Posterior vena cava (tissue), 2 donors: ENCODE measurements at regions not wholly inside any gene's neighbourhood (a gene's known extent, or its start where the extent isn't known, plus 50 kb on each side); places are given as distances from the start of the nearest gene placed in this dataset.
A peak's percentile ranks its signal among the peaks of the same experiment; 100 is the strongest.

Source experiments
- DNase-seq: peaks from one replicate; pipeline ENCODE4 v3.0.0-alpha.2; 2020; ENCODE audit warnings: low spot score
- intact Hi-C, 2 donors: fragments of 100-400 bp; cut with DNase I; formaldehyde crosslinking; loops; one replicate each; pipeline versions ENCODE4 v1.14.1 to v1.14.2; 2022 to 2023
- donor health status: DM: yes; HTN: yes; CAD: no.
- donor health status: DM: yes; HTN: yes; CAD: no.

DNA sequence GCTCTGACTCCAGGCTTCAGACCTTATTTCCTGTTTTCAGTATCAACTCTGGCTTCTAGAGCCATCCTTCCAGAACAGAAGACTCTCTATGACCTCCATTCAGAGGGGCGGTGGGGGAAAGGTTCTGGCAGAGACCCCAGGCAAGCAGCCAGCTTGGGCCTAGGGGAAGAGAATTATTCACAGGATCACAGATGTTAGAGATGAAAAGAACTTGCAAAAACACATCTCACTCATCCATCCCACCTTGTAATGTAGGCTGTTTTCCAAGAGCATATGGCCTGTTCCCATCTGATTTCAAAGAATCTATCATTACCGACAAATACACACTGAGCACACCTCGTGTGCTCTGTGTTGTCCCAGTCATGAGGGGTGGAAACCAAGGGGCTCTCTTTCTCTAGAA, 131.9 kb downstream of the GRIN2B start:
- intact Hi-C loops, result no loop called here
- DNase-seq, result no peak

DNA sequence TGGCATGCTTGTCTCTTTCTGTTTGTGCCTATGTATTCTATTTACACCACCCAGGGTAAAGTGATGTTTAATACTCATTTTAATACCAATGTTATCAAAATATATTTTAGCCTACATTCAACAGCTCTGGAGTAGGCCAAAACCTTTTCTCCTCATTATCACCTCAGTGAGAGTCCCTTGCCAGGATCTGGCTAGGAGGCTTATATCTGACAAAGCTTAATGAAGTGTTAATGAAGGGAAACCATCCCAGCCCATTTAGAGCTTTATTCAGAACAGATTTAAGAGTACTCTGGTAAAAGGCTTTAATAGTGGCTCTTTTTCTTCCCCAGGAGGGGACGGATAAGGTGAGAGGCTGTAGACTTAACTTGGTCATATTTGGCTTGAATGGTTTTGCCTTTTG, 137.6 kb downstream of the GRIN2B start:
- no peak for DNase-seq

DNA sequence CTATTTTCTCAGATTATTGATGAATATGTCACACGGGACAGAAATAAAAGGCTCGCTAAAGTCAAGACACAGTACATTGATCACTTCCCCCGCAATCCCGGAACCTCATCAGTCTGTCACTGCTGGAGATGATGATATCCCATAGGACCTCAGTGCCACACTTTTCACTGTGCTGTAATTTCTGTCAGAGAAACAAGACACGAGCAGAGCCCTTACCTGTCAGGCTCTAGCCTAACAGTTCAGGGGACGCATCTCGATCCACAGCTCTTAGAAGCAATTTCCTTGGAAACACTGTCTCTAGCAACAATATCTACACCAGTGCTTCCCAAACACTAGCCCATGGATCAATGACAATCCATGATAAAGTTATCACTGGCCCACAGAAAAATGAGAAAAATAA, 140.0 kb downstream of the GRIN2B start:
- no peak for DNase-seq
- intact Hi-C loops, result no loop called here

More for the DNA sequence above, 137.6 kb downstream of the GRIN2B start:
- intact Hi-C loops, result no loop called here

DNA sequence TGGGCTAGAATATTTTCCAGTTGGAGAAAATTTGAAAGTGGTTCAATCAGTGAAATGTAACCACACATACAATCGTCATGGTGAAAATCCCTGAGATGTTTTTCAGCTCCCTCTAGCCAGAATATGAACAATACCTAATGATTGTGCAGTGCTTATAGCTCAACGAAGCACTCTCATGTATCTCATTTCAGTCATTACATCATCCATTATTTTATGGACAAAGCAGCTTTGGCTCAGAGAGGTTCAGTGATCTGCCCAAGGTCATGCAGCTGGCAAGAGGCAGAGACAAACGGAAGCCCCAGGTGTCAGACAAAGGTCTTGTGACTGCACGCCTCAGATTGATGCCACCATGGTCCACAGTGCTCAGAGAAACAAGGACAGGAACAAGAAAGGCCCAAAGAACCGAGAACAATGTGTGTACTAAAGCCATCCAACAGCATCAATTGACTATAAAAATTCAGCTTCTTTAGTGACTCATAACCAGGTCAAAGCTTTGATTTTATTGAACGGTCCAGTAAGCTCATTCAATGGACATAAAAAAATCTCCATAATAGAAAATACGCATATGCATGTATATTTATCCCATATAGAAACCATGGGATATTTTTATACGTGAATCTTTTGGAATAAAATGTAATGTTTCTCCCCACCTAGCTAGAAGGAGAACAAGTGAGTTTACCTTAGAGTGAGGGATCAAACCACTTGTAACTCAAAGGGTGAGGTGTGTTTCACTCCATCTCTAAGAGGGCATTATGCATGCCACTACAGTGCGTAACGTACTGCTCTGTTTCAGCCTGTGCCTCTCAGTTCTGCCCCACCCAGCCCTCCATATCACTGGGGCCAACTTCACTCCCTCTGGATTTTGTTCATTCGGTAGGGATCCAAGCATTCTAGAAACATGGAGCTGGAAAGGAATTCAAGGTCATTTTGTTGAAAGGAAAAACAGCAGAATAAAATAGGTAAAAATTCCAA, 141.8 kb downstream of the GRIN2B start:
- no peak for DNase-seq
- intact Hi-C loops, result no loop called here

DNA sequence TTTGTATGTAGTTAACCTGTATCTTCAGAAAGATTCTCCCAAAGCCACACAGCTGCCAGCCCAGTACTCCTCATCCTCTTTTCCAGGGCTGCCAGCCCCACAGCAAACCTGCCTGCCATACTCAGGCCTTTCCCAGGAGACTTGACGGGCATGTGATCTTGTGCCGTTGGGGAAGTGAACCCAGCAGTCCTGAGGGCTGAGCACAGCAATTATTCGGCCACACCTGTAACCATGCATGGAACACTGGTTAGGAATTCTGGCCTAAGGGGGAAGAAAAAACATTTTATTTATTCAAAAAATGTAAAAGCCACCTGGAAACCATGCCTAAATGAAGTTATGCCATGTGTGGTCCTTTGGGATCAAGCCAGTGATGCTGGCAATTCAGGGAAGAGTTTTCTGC, 145.3 kb downstream of the GRIN2B start:
- intact Hi-C loops, result no loop called here
- no peak for DNase-seq

GRCh38 chr12:13835652-13836051, 145.8 kb downstream of the GRIN2B start:
- no peak for DNase-seq
- intact Hi-C loops, result no loop called here

DNA sequence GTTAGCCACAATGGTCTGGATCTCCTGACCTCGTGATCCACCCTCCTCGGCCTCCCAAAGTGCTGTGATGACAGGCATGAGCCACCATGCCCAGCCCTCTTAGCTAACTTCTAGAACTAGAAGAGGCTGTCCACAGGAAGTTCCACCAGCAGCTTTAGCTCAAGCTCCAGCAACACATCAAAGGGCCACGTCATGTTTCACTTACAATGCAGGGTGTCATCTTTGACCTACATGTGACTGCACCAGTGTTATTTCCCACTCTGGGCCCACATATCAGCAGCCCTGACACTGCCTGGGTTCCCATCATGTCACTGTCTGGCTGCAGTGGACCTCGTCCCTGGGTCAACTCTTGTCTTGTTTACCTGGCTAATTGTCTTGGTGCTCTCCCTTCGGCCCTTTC, 147.2 kb downstream of the GRIN2B start:
- intact Hi-C loops, result no loop called here
- DNase-seq, result no peak

- peak; percentile 90 for DNase-seq
- intact Hi-C loops, result no loop called here
Measured at GRCh38 chr12:13817131-13817530, 164.3 kb downstream of the GRIN2B start.

- intact Hi-C loops, result no loop called here
- no peak for DNase-seq
Measured at GRCh38 chr12:13816394-13816793, 165.0 kb downstream of the GRIN2B start.

DNA sequence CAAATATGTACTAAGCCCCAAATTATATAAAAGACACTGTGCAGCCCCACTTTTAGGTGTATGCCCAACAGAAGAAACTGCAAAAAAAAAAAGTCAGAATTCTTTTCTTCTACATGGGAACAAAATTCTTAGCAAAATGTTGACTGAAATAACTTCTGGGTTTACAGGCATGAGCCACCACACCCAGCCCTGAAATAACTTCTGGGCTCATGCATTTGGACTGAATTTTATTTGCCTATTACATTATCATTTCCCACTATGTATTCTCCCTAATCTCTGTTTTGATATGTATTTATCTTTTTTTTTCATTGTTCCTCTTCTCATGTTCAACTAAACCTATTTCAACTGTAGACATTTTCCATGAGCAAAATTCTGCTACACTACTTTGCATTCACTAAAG, 169.2 kb downstream of the GRIN2B start:
- intact Hi-C loops, result no loop called here
- DNase-seq, result no peak

GRCh38 chr12:13811061-13811460, 170.3 kb downstream of the GRIN2B start:
- intact Hi-C loops, result no loop called here
- no peak for DNase-seq

DNA sequence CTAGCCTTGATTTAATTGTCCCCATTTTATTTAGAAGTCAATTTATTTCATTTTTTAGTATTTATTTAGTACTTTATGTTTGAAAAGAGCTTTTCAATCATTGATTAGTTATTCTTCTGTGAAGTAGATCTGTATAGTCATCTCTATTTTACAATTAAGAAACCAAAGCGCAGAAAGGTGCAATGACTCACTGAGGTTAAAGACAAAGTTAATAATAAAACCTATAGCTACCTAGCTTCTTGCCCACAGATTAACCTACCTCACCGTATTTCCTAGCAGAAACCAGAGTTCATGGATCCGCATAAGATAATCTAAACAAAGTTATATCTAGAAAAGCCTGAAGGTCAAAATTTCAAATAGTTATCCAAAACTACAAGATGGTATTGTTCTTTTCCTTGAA, 176.4 kb downstream of the GRIN2B start:
- DNase-seq, result no peak
- intact Hi-C loops, result no loop called here

DNA sequence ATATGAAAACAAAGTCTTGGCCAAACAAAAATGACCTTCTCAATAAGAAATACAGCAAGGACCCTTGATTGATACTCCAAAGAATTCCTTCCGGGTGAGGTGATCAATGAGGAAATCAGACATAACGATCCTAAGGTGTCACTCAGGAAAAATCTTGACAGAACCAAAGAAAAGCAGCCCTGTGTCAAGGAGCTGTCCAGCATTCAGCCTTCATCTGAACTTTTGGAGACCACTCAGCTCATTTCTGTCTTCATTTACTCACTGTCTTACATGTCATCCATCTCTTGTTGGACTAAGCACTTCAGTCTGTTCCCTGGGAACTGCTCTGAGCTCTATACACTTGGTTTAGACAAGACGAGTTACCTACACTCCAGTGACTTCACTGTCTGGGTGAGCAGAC, 179.9 kb downstream of the GRIN2B start:
- DNase-seq, result no peak
- intact Hi-C loops, result no loop called here

GRCh38 chr12:13799574-13799973, 181.8 kb downstream of the GRIN2B start:
- intact Hi-C loops, result no loop called here
- no peak for DNase-seq

DNA sequence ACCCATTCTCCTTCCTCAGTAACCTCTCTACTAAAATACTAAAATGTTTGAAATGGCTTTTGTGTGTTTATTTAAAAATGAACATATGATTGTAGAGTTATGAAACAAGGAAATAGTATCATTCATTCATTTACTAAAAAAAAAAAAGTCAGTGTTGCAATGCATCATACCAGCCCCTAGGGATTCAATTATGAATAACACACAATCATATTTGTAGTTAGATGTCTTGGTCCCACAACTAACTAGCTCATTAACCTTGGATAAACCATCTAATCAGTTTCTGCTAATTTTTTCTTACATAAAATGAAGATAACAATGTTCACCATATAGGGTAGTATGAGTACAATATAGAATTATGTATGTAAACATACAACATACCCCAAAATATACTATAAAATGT, 183.2 kb downstream of the GRIN2B start:
- DNase-seq, result no peak
- intact Hi-C loops, result no loop called here

- no peak for DNase-seq
- intact Hi-C loops, result no loop called here
Measured at GRCh38 chr12:13794706-13795105, 186.7 kb downstream of the GRIN2B start.

GRCh38 chr12:13790317-13790716, 191.1 kb downstream of the GRIN2B start:
- intact Hi-C loops, result no loop called here
- no peak for DNase-seq

DNA sequence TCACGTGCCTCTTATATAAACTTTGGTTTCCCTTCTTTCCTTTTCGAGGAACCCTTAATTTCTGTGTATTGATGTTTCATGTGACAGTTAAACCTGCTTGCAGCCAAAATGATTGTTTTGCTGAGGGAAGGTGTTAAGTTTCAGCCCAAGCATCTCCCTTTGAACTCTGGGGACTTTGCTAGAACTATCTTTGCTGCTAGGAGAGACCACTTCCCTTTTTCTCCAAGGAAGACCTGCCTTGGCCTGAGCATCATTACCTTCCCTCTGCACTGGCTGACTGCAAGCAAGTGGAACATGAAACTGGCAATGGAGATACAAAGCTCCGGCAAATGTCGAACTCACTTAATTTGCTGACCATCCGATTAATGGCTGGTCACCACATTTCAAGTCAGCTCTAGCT, 192.8 kb downstream of the GRIN2B start:
- intact Hi-C loops, result no loop called here
- no peak for DNase-seq

- no peak for DNase-seq
- intact Hi-C loops, result no loop called here
Measured at GRCh38 chr12:13786646-13787045, 194.8 kb downstream of the GRIN2B start.

GRCh38 chr12:13784504-13784903, 196.9 kb downstream of the GRIN2B start:
- intact Hi-C loops, result no loop called here
- DNase-seq, result no peak

DNA sequence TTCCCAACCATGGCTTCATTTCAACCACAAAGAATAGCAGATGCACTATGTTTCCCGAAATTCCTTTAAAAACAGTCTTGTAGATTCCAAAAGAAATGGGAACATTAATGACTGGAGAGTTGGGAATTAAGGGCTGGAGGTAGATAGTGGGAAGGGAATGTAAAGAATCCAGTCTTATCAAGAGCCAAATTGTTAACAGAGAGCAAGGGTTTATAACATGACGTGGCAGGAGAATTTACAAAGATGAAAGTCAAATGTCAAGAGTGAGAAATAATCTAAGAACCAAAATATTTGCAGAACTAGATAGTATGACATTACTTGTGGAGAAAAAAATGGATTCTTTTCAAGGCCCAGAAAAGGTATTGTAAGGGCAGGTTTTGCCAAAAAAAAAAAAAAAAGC, 200.9 kb downstream of the GRIN2B start:
- intact Hi-C loops, result no loop called here
- DNase-seq, result no peak
